ENCODE measurements at regions not wholly inside any gene's neighbourhood (a gene's known extent, or its start where the extent isn't known, plus 50 kb on each side); places are given as distances from the start of the nearest gene placed in this dataset.

DNA sequence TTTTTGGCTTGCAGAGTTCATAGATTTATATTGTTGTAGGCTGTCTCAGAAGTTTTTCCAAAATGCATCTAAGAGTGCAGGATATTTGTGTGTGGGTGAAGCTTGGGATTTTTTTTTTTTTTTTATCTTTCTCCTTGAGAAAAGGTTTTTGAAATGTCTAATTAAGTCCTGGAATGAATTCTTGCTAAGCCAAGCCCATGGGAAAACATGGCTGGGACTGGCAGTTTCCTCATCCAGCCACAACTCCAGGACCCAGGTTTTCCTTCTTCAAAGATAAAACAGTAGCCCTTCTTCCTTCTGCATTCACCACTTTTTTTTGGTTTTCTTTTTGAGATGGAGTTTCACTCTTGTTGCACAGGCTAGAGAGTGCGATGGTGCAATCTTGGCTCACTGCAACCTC, 242.5 kb upstream of the JAG1 start:
- TF ChIP-seq, protein P1, sequence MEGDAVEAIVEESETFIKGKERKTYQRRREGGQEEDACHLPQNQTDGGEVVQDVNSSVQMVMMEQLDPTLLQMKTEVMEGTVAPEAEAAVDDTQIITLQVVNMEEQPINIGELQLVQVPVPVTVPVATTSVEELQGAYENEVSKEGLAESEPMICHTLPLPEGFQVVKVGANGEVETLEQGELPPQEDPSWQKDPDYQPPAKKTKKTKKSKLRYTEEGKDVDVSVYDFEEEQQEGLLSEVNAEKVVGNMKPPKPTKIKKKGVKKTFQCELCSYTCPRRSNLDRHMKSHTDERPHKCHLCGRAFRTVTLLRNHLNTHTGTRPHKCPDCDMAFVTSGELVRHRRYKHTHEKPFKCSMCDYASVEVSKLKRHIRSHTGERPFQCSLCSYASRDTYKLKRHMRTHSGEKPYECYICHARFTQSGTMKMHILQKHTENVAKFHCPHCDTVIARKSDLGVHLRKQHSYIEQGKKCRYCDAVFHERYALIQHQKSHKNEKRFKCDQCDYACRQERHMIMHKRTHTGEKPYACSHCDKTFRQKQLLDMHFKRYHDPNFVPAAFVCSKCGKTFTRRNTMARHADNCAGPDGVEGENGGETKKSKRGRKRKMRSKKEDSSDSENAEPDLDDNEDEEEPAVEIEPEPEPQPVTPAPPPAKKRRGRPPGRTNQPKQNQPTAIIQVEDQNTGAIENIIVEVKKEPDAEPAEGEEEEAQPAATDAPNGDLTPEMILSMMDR (IDR thresholded peaks at IDR 0.05), result no peak
- no peak for TF ChIP-seq EZH2phosphoT487 (IDR thresholded peaks at IDR 0.05)
- no peak for TF ChIP-seq EZH2 (IDR thresholded peaks at IDR 0.05)
